Fibroblast of peridontal ligament (primary cell): ENCODE measurements at regions not wholly inside any gene's neighbourhood (a gene's known extent, or its start where the extent isn't known, plus 50 kb on each side); places are given as distances from the start of the nearest gene placed in this dataset.

Experiments
- DNase-seq: peaks from one replicate; pipeline ENCODE4 v3.0.0-alpha.2; 2010; ENCODE audit errors: extremely low read depth

GRCh38 chr6:168884050-168884645, 369.5 kb downstream of the THBS2 start:
- DNase-seq, result no peak

- no peak for DNase-seq
These were observed 370.1 kb downstream of the THBS2 start for GRCh38 chr6:168883410-168884049.

- DNase-seq, result no peak
These were observed 373.4 kb downstream of the THBS2 start for GRCh38 chr6:168880271-168880670.

DNA sequence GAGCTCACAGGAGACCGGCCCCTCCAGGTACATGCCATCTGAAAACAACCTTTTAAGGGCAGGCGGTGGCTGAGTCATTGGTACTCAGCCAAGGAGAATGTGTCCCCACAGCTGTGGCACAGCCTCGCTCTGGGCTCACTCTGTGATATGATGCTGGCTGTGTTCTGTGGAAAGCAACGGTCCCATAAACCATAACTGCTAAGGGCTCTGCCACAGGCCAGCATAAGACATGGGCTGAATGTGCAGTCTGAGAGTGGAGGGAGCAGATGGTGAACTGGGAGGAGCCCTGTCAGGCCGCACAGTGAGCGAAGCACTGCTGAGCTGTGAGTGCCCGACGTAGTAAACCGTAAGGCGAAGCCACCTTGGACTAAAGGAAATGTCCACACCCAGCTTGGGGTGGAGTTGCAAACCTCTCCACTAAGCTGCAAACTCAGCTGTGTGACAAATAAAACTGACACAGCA, 375.8 kb downstream of the THBS2 start:
- DNase-seq, result no peak

GRCh38 chr6:168876956-168877355, 376.7 kb downstream of the THBS2 start:
- no peak for DNase-seq

DNA sequence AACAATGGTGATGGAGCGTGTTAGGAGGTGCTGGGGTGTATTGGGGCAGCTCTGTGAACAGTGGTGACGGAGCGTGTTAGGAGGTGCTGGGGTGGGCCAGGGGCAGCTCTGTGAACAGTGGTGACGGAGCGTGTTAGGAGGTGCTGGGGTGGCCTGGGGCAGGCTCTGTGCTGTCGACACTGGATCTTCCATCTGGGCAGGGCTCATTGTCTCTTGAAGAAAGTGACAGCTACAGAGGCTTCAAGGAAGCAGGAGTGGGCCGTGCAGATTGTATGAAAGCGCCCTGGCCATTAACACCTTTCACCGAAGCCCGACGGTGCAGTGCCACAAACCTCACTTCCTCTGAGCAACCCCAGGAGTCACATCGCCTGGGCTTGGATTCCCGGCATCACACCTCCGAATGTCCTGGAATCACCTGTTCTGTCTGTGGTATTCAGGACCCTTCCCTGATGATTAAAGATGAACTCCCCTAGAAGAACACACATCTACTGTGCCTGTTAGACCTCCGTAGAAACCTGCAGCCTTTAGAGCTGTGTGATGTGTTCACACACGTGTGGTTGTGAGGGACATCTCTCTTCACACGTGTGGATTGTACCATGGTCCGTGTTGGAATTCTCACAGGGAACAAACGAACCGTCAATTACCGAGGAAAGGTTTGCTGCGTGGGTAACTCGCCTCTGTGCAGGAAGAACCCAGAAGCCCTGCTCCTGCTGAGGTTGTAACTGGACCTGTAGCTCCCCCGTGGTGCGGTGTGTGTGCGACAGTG, 377.7 kb downstream of the THBS2 start:
- DNase-seq, result no peak

- DNase-seq, result no peak
These were observed 379.0 kb downstream of the THBS2 start for GRCh38 chr6:168874637-168875036.

- no peak for DNase-seq
These were observed 380.1 kb downstream of the THBS2 start for GRCh38 chr6:168873278-168874190.

GRCh38 chr6:168871642-168872315, 381.9 kb downstream of the THBS2 start:
- no peak for DNase-seq

DNA sequence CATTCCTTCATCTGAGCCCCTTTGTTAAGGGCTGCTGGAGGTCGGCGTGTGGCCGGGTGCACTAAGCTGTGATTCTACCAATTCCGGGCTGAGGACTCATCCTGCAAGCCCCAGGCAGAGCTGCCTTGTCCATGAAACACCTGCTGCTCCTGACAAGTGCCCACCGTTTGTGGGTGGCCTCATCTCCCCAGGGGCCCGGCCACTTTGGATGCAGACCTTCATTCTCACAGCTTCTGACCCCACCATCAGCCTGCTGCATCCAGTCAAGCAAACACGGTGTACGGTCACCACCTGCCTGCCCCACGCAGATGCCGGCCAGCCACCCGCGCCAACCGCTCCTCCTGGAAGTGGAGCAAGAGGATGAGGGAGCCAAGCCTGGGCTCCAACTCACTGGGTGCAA, 382.7 kb downstream of the THBS2 start:
- DNase-seq, result no peak

DNA sequence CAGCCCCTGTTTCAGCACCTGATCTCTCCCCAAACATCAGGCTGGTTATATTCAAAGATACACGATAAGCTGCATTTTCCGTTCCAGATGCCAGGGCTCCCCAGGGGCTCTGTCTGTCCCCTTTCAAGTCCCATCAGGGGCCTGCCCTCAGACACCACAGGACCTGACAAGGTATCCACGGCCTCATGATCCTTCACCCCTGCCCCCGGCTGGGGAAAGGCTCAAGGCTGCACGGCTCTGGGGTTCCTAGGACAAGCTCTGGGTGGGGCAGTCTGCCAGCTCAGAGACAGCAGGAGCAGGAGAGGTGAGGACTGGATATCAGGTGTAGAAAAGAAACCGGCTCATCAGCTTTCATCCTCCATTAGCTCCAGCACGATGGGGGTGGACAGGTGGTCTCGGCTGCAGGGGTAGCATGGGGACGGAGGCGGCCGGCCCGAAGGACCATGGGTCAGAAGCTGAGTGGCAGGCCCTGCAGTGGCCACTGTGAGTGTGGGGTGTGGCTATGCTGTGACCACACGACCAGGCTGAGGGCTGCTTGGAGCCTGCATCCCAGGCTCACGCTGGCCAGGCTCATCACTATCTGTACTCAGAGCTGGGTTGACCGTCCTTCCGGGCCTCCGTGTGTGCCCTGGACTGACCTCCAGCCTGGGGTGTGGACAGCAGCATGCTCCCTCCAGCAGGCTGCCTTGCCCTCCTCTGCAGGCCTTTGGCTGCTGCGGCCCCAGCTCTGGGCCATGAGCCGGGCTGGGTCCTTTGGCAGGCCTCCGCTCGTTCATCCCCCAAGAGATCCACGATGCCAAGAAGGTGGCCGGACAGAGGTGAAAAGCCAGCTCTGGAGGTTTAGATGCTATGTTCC, 386.2 kb downstream of the THBS2 start:
- no peak for DNase-seq

DNA sequence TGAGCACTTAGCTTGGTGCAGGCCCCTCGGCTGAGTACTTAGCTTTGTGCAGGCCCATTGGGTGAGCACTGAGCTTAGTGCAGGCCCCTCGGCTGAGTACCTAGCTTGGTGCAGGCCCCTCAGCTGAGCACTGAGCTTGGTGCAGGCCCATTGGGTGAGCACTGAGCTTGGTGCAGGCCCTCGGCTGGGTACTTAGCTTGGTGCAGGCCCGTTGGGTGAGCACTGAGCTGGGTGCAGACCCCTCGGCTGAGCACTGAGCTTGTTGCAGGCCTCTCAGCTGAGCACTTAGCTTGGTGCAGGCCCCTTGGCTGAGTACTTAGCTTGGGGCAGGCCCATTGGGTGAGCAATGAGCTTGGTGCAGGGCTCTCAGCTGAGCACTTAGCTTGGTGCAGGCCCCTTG, 387.1 kb downstream of the THBS2 start:
- DNase-seq, result no peak

GRCh38 chr6:168865522-168865921, 388.1 kb downstream of the THBS2 start:
- DNase-seq, result no peak

DNA sequence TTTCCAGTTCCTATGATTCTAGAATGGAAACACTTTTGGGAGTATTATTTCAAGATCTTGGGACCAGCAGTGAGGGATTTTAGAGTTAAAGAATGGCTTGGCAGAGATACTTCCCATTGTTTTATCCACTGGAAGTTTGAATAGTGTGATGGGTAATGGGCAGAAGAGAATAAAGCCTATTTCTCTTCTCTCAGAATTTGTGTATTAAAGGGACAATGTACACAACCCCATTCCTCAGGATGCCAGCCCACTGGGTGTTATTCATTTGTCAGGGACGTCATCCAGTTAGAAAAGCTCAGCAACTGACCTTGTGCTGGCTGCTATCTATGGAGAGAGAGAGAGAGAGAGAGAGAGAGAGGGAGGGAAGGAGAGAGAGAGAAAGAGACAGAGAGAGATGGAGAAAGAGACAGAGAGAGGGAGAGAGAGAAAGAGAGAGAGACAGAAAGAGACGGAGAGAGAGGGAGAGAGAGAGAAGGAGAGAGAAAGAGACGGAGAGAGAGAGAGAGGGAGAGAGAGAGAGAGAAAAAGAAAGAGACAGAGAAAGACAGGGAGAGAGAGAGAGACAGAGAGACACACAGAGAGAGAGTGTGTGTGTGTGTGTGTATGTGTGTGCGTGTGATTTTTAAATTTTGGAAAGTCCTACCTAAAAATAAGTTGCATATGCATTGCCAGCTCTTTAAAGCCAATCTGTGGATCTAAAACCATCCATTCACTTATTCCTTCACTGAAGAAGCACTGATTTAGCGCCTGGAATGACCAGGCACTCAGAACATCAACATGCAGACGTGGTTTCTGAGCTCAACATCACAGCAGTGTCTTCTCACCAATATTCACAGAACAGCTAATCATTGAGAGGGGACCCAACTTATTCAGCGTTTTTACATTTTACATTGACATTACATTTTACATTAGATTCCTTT, 388.8 kb downstream of the THBS2 start:
- no peak for DNase-seq

DNA sequence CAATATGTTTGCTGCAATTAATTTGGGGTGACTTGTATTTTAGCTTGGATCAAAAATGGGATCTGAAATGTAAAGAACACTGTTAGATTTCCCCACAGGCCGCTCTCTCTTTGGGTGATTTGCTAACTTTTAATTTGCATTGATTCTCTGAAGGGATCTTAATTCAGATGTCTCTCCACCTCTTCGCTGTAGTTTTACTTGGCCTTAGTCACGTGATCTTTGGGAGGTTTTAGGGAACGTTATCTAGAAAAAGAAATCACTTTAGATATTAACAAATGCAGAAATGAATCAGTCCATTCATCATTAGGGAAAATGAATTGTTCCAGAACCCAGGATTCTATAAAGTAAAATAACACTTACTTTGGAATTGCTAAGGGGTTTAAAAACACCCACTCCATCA, 390.2 kb downstream of the THBS2 start:
- no peak for DNase-seq

DNA sequence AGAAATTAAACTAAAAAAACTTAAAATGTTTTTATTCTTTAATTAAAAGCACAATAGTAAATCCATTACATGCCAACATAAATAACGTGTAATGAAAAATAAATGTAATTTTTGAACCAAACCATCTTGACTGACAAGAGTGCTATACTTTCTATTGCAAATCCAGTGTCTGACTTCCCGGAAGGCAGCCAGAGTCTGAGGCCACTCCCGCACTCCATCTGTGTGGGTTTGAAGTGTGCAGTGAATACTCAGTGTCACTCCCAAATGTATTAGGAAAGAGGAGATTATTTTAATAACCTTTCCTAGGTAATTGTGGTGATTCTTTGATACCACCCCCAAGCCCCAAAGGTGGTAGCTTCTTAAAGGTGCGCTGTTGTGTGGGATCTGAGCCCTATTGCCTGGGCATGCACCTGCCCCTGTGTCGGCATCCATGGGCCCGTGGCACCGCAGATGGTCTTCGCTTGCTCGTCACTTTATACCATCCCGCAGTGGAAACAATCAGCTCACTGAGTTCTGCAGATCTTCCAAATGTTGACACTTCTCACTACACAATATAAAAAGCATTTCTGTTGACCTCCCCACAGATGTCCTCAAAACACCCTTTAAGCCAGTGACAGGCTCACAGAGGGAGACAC, 391.2 kb downstream of the THBS2 start:
- no peak for DNase-seq

GRCh38 chr6:168860987-168861386, 392.7 kb downstream of the THBS2 start:
- no peak for DNase-seq

GRCh38 chr6:168860341-168860740, 393.3 kb downstream of the THBS2 start:
- DNase-seq, result no peak

DNA sequence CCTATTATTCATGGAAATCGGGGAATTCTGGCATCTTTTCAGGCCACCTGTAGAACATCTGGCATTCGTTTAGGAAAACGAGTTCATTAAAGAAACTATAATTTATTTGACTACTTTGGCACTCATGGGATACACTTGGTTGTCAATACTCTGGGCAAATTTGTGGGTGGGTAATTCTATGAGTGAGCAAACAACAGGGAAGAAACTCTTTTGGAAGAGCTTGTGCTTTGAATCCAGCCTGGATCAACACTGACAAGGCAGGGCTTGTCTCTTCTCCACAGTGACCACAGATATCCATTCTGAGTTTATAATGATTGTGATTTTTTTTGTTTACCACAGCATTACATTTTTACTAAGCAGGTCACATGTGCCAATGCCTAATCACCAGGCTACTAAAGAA, 394.7 kb downstream of the THBS2 start:
- no peak for DNase-seq
